AG04450 (cell line): ENCODE measurements at regions not wholly inside any gene's neighbourhood (a gene's known extent, or its start where the extent isn't known, plus 50 kb on each side); places are given as distances from the start of the nearest gene placed in this dataset.
"Not testable (repeated sequence)": the region's sequence is repeated elsewhere in the genome, so short reads cannot be mapped to it uniquely, and the experiment has no call there.

Experiments used
- CTCF ChIA-PET: fragments of 300-600, 350-600 bp; formaldehyde crosslinking; extraction: SDS; loops from one replicate; lab custom pipeline; 2022; ENCODE audit warnings: antibody characterized with exemption, inconsistent platforms; lab: Charles Lee
- POLR2A ChIA-PET: fragments of 350-600 bp; formaldehyde crosslinking; extraction: SDS; loops from one replicate; lab custom pipeline; 2021; ENCODE audit warnings: antibody characterized with exemption, inconsistent platforms; lab: Yijun Ruan, JAX
- DNase-seq: peaks from one replicate; pipeline ENCODE4 v3.0.0-alpha.2; 2011; ENCODE audit warnings: low read depth, low spot score
- H3K27ac ChIP-seq: one replicate; pipeline ENCODE4 v1.5.1; 2012; ENCODE audit warnings: low read depth, low read length, control low read depth
- H3K27me3 ChIP-seq: one replicate; pipeline ENCODE4 v1.6.0; 2012; ENCODE audit warnings: low read length; ENCODE audit not compliant: control insufficient read depth, insufficient read depth
- H3K4me3 ChIP-seq: 2 replicates; pipeline ENCODE4 v1.5.1; 2011; ENCODE audit warnings: mild to moderate bottlenecking, low read depth, low read length, control low read depth
- H3K9me3 ChIP-seq: 2 replicates; pipeline ENCODE4 v1.5.1; 2012; ENCODE audit warnings: low read length; ENCODE audit not compliant: control insufficient read depth, insufficient read depth
- CTCF ChIP-seq: IDR thresholded peaks from 2 replicates; pipeline ENCODE4 v1.5.1; 2011; ENCODE audit warnings: low read depth, low read length, control low read depth, inconsistent platforms

- CTCF ChIA-PET, result not testable (repeated sequence)
These were observed 743.2 kb upstream of the RGMB start for GRCh38 chr5:98030273-98030672.

GRCh38 chr5:98031036-98031435 is 742.4 kb upstream of the RGMB start:
- DNase-seq, POLR2A ChIA-PET, H3K9me3 ChIP-seq, CTCF ChIA-PET, H3K4me3 ChIP-seq, H3K27me3 ChIP-seq, H3K27ac ChIP-seq: not testable (repeated sequence)

More at GRCh38 chr5:98030273-98030672, 743.2 kb upstream of the RGMB start:
- H3K4me3 ChIP-seq, H3K27ac ChIP-seq, POLR2A ChIA-PET, H3K9me3 ChIP-seq, H3K27me3 ChIP-seq, DNase-seq: not testable (repeated sequence)
- TF ChIP-seq CTCF, result peak; percentile 22; the same call in 1 of the 2 replicates

GRCh38 chr5:98031496-98031895 is 742.0 kb upstream of the RGMB start:
- DNase-seq, result no peak
- no peak overlapping the region for H3K4me3 ChIP-seq
- H3K27ac ChIP-seq, result no peak overlapping the region
- ChIA-PET POLR2A (no interaction called here), CTCF (no interaction called here)
- no peaks in the 10 kb centered on the region for H3K9me3 ChIP-seq
- no peaks in the 10 kb centered on the region for H3K27me3 ChIP-seq
- TF ChIP-seq CTCF, result no peak

- CTCF ChIA-PET, result no interaction called here
- no peaks in the 10 kb centered on the region for H3K27me3 ChIP-seq
- no peaks in the 10 kb centered on the region for H3K9me3 ChIP-seq
- no peak overlapping the region for H3K27ac ChIP-seq
- H3K4me3 ChIP-seq, result no peak overlapping the region
- POLR2A ChIA-PET, result no interaction called here
- DNase-seq, result no peak
- TF ChIP-seq CTCF, result no peak
These were observed 741.5 kb upstream of the RGMB start for GRCh38 chr5:98031926-98032325.

- CTCF ChIA-PET, result no interaction called here
- no peaks in the 10 kb centered on the region for H3K9me3 ChIP-seq
- no peaks in the 10 kb centered on the region for H3K27me3 ChIP-seq
- no peak overlapping the region for H3K27ac ChIP-seq
- POLR2A ChIA-PET, result no interaction called here
- TF ChIP-seq CTCF, result no peak
- no peak overlapping the region for H3K4me3 ChIP-seq
- no peak for DNase-seq
These were observed 731.8 kb upstream of the RGMB start for GRCh38 chr5:98041661-98042060.

- H3K4me3 ChIP-seq, result no peak overlapping the region
- CTCF ChIA-PET, result no interaction called here
- POLR2A ChIA-PET, result no interaction called here
- H3K27ac ChIP-seq, result no peak overlapping the region
- no peaks in the 10 kb centered on the region for H3K27me3 ChIP-seq
- no peaks in the 10 kb centered on the region for H3K9me3 ChIP-seq
- no peak for TF ChIP-seq CTCF
- DNase-seq, result no peak
These were observed 730.9 kb upstream of the RGMB start for GRCh38 chr5:98042521-98042920.
